Transverse colon (tissue), 4 donors: ENCODE measurements at regions not wholly inside any gene's neighbourhood (a gene's known extent, or its start where the extent isn't known, plus 50 kb on each side); places are given as distances from the start of the nearest gene placed in this dataset.

Experiments
- DNase-seq: peaks from one replicate; pipeline ENCODE4 v3.0.0-alpha.2; 2019
- H3K27ac ChIP-seq, 4 donors: fragments of 200-600 bp; sonication (generic); 2 replicates each; pipeline ENCODE4 v1.5.1; 2016 to 2018; ENCODE audit warnings: inconsistent platforms in 4 of 4
- H3K27me3 ChIP-seq: fragments of 200-600 bp; sonication (generic); 2 replicates; pipeline ENCODE4 v1.5.1; 2017; ENCODE audit warnings: inconsistent platforms
- H3K36me3 ChIP-seq, 4 donors: fragments of 200-600 bp; sonication (generic); 2 replicates each; pipeline ENCODE4 v1.5.1; 2017 to 2019; ENCODE audit warnings: inconsistent platforms in 4 of 4
- H3K4me1 ChIP-seq, 4 donors: fragments of 200-600 bp; sonication (generic); 2 replicates each; pipeline ENCODE4 v1.5.1; 2017 to 2020; ENCODE audit warnings: inconsistent platforms in 4 of 4
- H3K4me3 ChIP-seq, 4 donors: fragments of 200-600 bp; sonication (generic); 1 replicate in 1 of 4; 2 replicates in 3 of 4; pipeline versions ENCODE4 v1.5.1 to v1.6.1; 2017 to 2019; ENCODE audit warnings: inconsistent platforms in 4 of 4
- H3K9me3 ChIP-seq, 2 donors: fragments of 200-600 bp; sonication (generic); 2 replicates each; pipeline ENCODE4 v1.5.1; 2017 to 2019; ENCODE audit warnings: inconsistent platforms in 2 of 2
- EP300 ChIP-seq: sonication (generic); formaldehyde crosslinking; IDR thresholded peaks from one replicate; pipeline ENCODE4 v1.6.1; 2017; ENCODE audit warnings: antibody characterized with exemption, low read depth
- POLR2A ChIP-seq: fragments of 450-650 bp; IDR thresholded peaks from one replicate; pipeline ENCODE4 v1.6.1; 2016; ENCODE audit warnings: antibody characterized with exemption, mild to moderate bottlenecking, moderate library complexity
- POLR2AphosphoS5 ChIP-seq, 3 donors: sonication (generic); formaldehyde crosslinking; IDR thresholded peaks; one replicate each; pipeline ENCODE4 v1.6.1; 2016; ENCODE audit warnings: antibody characterized with exemption in 3 of 3
- WGBS, 2 donors: methylation state at CpG; one replicate each; pipeline ENCODE4 v1.1.5; 2018; ENCODE audit warnings: low coverage in 1 of 2; 5-methylcytosine and 5-hydroxymethylcytosine counted together
- in situ Hi-C, 4 donors: fragments of 200-750 bp; cut with MboI; loops; one replicate each; pipeline versions ENCODE4 v1.15.0 to v1.15.1; 2017; ENCODE audit warnings: low sequenced_read_pairs in 3 of 4, low pct_ligation_motif_present in 1 of 4, low pct_unique_long_range_greater_than_20kb in 1 of 4
- intact Hi-C: fragments of 100-400 bp; cut with DNase I; formaldehyde crosslinking; loops from one replicate; pipeline ENCODE4 v1.15.1; 2023; ENCODE audit warnings: low total_unique reads
- TF ChIP-seq, protein P1 (sequence below), 5 experiments: fragments of 200-600 bp in 3 of 5; fragments of 450-650 bp in 2 of 5; sonication (generic) in 3 of 5; IDR thresholded peaks; 1 replicate in 2 of 5; 2 replicates in 3 of 5; pipeline ENCODE4 v1.5.1; 2016 to 2017; ENCODE audit warnings: antibody characterized with exemption in 5 of 5, inconsistent platforms in 3 of 5, mild to moderate bottlenecking in 2 of 5, moderate library complexity in 1 of 5

DNA sequence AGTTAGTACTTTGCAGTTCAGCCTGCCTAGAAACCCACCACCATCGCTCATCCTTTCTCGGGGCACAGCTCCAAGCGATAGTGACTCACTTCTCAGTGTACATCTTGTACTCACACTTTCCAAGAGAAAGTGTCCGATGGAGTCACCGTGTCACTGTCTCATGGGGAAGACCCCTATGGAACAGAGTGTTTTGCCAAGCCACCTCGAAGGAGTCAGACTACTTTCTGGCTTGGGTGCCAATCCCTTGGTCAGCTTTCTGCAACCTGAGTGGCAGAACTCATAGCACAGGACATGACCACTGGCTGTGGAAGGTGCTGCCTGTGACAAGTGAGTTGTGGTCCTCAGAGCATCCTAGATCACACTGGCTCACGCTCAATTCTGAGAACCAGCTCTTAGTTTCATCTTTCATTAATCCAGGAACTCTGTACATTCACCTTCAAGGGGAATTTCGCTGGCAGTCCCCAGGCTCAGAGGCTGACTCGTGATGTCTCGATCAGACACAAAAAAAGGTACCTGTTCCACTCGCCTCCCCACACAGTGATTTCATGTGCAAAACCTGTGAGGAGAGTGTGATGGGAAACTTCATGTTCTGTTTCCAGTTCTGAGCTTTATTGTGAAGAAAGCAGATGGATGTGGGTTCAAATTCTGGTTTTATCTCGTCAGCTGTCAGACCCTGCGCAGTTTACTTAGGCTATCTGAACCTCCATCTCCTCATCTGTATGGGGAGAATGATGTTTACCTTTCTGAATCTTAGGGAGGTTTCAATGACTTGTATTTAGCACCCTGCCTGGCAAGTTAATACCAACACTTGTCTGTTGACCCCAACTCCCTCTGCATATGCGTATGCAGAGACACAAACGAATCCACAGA lies 127.3 kb upstream of the CCND2 start:
- intact Hi-C loops (loop anchor here (1.0 kb wide), 1 partner anchor 38 kb away; no protein-coding TSS in a partner anchor), in situ Hi-C loops (no loop called here)
- no peak for DNase-seq
- no peak overlapping the region for H3K27ac ChIP-seq
- H3K27me3 ChIP-seq = no peaks in the 10 kb centered on the region
- no peaks in the 10 kb centered on the region for H3K9me3 ChIP-seq
- no peaks in the 10 kb centered on the region for H3K36me3 ChIP-seq
- TF ChIP-seq POLR2A = no peak
- TF ChIP-seq POLR2AphosphoS5 (IDR thresholded peaks at IDR 0.05) = no peak
- no peak for TF ChIP-seq EP300
- TF ChIP-seq, protein P1, sequence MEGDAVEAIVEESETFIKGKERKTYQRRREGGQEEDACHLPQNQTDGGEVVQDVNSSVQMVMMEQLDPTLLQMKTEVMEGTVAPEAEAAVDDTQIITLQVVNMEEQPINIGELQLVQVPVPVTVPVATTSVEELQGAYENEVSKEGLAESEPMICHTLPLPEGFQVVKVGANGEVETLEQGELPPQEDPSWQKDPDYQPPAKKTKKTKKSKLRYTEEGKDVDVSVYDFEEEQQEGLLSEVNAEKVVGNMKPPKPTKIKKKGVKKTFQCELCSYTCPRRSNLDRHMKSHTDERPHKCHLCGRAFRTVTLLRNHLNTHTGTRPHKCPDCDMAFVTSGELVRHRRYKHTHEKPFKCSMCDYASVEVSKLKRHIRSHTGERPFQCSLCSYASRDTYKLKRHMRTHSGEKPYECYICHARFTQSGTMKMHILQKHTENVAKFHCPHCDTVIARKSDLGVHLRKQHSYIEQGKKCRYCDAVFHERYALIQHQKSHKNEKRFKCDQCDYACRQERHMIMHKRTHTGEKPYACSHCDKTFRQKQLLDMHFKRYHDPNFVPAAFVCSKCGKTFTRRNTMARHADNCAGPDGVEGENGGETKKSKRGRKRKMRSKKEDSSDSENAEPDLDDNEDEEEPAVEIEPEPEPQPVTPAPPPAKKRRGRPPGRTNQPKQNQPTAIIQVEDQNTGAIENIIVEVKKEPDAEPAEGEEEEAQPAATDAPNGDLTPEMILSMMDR (IDR thresholded peaks at IDR 0.05) = no peak
- H3K4me3 ChIP-seq = no peak overlapping the region
- WGBS, 2 donors = 40 to 80% methylated on average over 1 to 15 of the region's 15 CpGs
- peaks cover 0 to 20% (median 2%) of the 10 kb centered on the region in 4 donors for H3K4me1 ChIP-seq

DNA sequence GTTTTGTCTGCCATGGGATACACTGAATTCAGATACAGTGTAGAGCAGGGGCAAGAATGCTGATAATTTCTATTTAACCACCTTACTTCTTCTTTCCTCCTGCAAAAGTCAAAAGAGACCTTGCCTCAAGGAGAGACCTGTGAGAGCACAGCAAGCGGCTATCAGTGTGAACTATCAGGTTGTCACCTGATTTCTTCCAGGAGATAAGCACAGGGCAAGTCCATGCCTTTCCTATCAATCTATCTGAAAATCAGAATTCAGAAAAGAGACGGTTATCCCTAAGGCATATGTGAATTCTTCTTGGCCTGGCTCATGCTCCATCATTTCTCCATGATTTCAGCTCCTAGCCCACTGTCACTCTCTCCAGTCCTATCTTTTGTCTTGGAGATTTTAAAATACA lies 128.9 kb upstream of the CCND2 start:
- in situ Hi-C loops = no loop called here
- no peaks in the 10 kb centered on the region for H3K9me3 ChIP-seq
- intact Hi-C loops = no loop called here
- DNase-seq = no peak
- H3K4me1 ChIP-seq = peaks cover 0 to 20% (median 2%) of the 10 kb centered on the region in 4 donors
- H3K36me3 ChIP-seq = no peaks in the 10 kb centered on the region
- H3K27me3 ChIP-seq = no peaks in the 10 kb centered on the region
- no peak overlapping the region for H3K4me3 ChIP-seq
- WGBS, 2 donors = 91 to 94% methylated on average over 2 of the region's 2 CpGs
- no peak for TF ChIP-seq POLR2AphosphoS5 (IDR thresholded peaks at IDR 0.05)
- no peak for TF ChIP-seq POLR2A
- no peak for TF ChIP-seq EP300
- TF ChIP-seq, protein P1 (IDR thresholded peaks at IDR 0.05) = no peak
- no peak overlapping the region for H3K27ac ChIP-seq

DNA sequence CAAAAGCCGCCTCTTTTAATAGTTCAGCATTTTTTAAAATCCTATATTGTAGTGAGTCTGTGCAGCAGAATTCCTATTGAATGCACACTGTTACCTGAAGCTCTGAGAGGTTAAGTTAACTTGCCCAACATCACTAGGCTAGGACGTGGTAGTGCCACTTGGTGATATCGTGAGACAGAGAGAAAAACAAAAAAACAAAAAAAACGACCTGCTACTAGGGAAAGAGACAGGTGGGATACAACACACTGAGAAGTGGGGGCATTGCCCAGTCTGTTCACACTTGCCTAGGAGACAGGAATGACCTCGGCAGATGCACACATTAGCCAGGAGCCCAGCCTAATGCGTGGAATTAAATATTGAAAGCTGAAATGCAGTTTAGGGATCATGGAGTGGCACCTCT lies 129.7 kb upstream of the CCND2 start:
- H3K4me1 ChIP-seq = peaks cover 0 to 20% (median 2%) of the 10 kb centered on the region in 4 donors
- TF ChIP-seq, protein P1 (IDR thresholded peaks at IDR 0.05) = peak in 1 of 5 experiments; percentile 14
- TF ChIP-seq POLR2A (no peak), POLR2AphosphoS5 (IDR thresholded peaks at IDR 0.05) (no peak), EP300 (no peak)
- H3K27ac ChIP-seq = peak overlapping the region in 1 of 4 donors; percentile 71
- no peaks in the 10 kb centered on the region for H3K36me3 ChIP-seq
- in situ Hi-C loops (no loop called here), intact Hi-C loops (no loop called here)
- no peaks in the 10 kb centered on the region for H3K27me3 ChIP-seq
- DNase-seq = no peak
- 57 to 72% methylated on average over 6 of the region's 6 CpGs for WGBS, 2 donors
- no peak overlapping the region for H3K4me3 ChIP-seq
- H3K9me3 ChIP-seq = no peaks in the 10 kb centered on the region

DNA sequence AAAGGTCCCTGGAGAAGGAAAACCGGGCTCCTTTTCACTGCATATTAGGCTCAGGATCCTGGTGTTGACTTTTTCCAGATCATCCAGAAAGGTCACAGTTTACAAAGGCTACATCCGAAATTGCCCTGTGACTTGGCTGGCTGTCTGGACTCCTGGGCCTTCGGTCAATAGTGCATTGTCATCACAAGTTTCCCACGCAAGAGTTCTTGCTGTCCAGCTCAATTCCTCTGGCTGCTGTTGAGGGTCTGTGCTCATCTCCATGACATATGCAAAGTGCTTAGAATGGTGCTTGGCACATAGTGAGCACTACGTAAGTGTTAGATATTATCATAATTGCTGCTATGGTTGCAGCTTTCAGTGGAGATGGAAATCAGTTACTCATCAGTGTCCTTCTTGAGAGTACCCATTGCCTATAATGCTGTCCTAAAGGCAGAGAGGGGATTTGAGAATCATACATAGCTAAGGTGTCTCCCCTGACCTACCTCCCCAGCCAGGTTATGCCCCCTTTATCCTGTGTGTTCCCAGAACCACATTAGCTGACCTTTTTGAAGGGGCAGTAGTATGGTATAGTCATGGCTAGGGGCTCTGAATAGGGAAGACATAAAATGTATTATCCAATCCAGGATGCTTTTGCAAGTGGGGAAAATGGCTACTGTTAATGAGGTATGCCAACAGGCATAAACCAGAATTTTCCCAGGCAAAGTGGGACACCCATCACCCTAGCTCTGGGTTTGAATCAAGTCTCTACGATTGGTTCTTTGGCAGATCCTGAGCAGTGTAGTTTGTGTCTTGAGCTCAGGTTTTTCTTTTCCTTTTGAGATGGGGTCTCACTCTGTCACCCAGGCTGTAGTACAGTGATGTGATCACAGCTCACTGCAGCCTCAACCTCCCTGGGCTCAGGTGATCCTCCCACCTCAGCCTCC lies 132.0 kb upstream of the CCND2 start:
- H3K4me1 ChIP-seq = peaks cover 0 to 13% (median 2%) of the 10 kb centered on the region in 4 donors
- no peak for DNase-seq
- no peaks in the 10 kb centered on the region for H3K9me3 ChIP-seq
- intact Hi-C loops (no loop called here), in situ Hi-C loops (no loop called here)
- WGBS, 2 donors = 66 to 74% methylated on average over 3 to 6 of the region's 6 CpGs
- TF ChIP-seq, protein P1 (IDR thresholded peaks at IDR 0.05) = no peak
- no peak for TF ChIP-seq POLR2AphosphoS5 (IDR thresholded peaks at IDR 0.05)
- TF ChIP-seq POLR2A = no peak
- TF ChIP-seq EP300 = no peak
- no peaks in the 10 kb centered on the region for H3K27me3 ChIP-seq
- no peaks in the 10 kb centered on the region for H3K36me3 ChIP-seq
- H3K4me3 ChIP-seq = no peak overlapping the region
- peak overlapping the region in 1 of 4 donors; percentile 80 for H3K27ac ChIP-seq
